ENCODE measurements at regions not wholly inside any gene's neighbourhood (a gene's known extent, or its start where the extent isn't known, plus 50 kb on each side); places are given as distances from the start of the nearest gene placed in this dataset.

GRCh38 chr10:56298941-56299340 is 62.1 kb downstream of the ZWINT start:
- TF ChIP-seq JUND (IDR thresholded peaks at IDR 0.05; ENCODE audit: low read depth): no peak
- no peak for DNase-seq (ENCODE audit: low read depth in 1 of 2, low spot score in 1 of 2)
- in situ Hi-C loops (cut with HindIII; ENCODE audit: low pct_unique_long_range_greater_than_20kb, low sequenced_read_pairs): no loop called here

GRCh38 chr10:56296618-56297017 is 64.4 kb downstream of the ZWINT start:
- DNase-seq (ENCODE audit: low read depth in 1 of 2, low spot score in 1 of 2): peak in 1 of 2 experiments; percentile 10
- in situ Hi-C loops (cut with HindIII; ENCODE audit: low pct_unique_long_range_greater_than_20kb, low sequenced_read_pairs): no loop called here

GRCh38 chr10:56288403-56288802 is 72.7 kb downstream of the ZWINT start:
- no peak for DNase-seq (ENCODE audit: low read depth in 1 of 2, low spot score in 1 of 2)
- in situ Hi-C loops (cut with HindIII; ENCODE audit: low pct_unique_long_range_greater_than_20kb, low sequenced_read_pairs): no loop called here
- no peak for TF ChIP-seq JUND (IDR thresholded peaks at IDR 0.05; ENCODE audit: low read depth)

More at GRCh38 chr10:56296618-56297017, 64.4 kb downstream of the ZWINT start:
- no peak for TF ChIP-seq JUND (IDR thresholded peaks at IDR 0.05; ENCODE audit: low read depth)

DNA sequence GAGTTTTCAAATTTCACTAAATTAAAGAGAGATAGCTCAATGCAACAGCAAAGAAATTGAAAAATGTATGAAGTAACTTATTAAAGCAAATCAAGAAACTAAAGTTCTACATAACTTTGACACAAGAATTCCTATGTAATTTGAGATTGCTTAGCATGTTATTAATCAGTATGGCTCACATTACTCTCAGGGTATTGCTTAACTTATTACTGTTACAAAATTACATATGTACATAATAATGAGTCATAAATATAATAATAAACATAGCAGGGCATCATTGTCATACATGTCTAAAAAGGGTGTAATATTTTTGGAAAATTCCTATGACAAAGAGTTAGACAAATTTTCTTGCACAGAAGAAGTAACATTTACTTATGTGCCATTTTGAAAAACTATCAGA is 75.0 kb downstream of the ZWINT start:
- no peak for DNase-seq (ENCODE audit: low read depth in 1 of 2, low spot score in 1 of 2)
- in situ Hi-C loops (cut with HindIII; ENCODE audit: low pct_unique_long_range_greater_than_20kb, low sequenced_read_pairs): no loop called here

DNA sequence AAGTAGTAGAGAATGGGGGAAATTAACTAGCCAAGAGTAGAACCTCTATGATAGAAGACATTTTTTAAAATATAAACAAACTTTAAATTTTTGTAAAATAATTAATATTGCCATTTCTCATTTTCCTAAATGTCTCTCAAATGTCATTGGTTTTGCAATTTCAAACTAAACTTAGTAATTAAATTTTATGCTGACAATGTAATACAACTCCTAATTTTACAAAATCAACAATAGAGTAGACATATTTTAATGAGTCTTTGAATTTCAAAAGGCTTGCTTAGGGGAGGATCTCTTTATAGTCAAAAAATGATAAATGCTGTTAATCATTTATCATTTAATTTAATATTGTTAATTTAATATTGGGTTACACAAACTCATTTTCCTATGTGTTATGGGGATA is 81.8 kb downstream of the ZWINT start:
- TF ChIP-seq JUND (IDR thresholded peaks at IDR 0.05; ENCODE audit: low read depth): no peak
- DNase-seq (ENCODE audit: low read depth in 1 of 2, low spot score in 1 of 2): no peak
- in situ Hi-C loops (cut with HindIII; ENCODE audit: low pct_unique_long_range_greater_than_20kb, low sequenced_read_pairs): no loop called here

More for the DNA sequence above, 75.0 kb downstream of the ZWINT start:
- TF ChIP-seq JUND (IDR thresholded peaks at IDR 0.05; ENCODE audit: low read depth): no peak

DNA sequence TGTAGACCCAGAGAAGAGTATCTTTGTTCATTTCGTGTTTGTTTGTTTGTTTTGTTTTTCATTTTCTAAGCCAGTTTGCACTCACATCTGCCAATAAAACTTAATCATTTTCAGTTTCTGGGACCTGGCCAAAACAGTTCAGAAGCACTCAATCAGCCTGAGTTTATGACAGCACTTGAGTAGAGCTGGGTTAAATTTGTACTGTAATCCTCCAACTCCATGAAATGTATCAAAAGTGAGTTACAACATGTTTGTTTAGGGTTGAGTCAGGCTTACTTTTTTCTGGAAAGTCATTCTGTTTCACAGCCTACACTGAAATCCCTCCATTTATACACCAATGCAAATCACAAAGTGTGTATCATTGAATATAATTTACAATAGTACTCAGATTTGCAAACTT is 91.9 kb downstream of the ZWINT start:
- no peak for DNase-seq (ENCODE audit: low read depth in 1 of 2, low spot score in 1 of 2)
- in situ Hi-C loops (cut with HindIII; ENCODE audit: low pct_unique_long_range_greater_than_20kb, low sequenced_read_pairs): no loop called here

GRCh38 chr10:56266120-56266519 is 94.9 kb downstream of the ZWINT start:
- no peak for DNase-seq (ENCODE audit: low read depth in 1 of 2, low spot score in 1 of 2)
- in situ Hi-C loops (cut with HindIII; ENCODE audit: low pct_unique_long_range_greater_than_20kb, low sequenced_read_pairs): no loop called here
- no peak for TF ChIP-seq JUND (IDR thresholded peaks at IDR 0.05; ENCODE audit: low read depth)

More for the DNA sequence above, 91.9 kb downstream of the ZWINT start:
- no peak for TF ChIP-seq JUND (IDR thresholded peaks at IDR 0.05; ENCODE audit: low read depth)

- no peak for TF ChIP-seq JUND (IDR thresholded peaks at IDR 0.05; ENCODE audit: low read depth)
- no peak for DNase-seq (ENCODE audit: low read depth in 1 of 2, low spot score in 1 of 2)
- in situ Hi-C loops (cut with HindIII; ENCODE audit: low pct_unique_long_range_greater_than_20kb, low sequenced_read_pairs): no loop called here
These were observed 102.1 kb downstream of the ZWINT start for GRCh38 chr10:56258991-56259390.

- in situ Hi-C loops (cut with HindIII; ENCODE audit: low pct_unique_long_range_greater_than_20kb, low sequenced_read_pairs): no loop called here
- DNase-seq (ENCODE audit: low read depth in 1 of 2, low spot score in 1 of 2): no peak
- no peak for TF ChIP-seq JUND (IDR thresholded peaks at IDR 0.05; ENCODE audit: low read depth)
These were observed 102.7 kb downstream of the ZWINT start for GRCh38 chr10:56258378-56258777.

- in situ Hi-C loops (cut with HindIII; ENCODE audit: low pct_unique_long_range_greater_than_20kb, low sequenced_read_pairs): no loop called here
- no peak for TF ChIP-seq JUND (IDR thresholded peaks at IDR 0.05; ENCODE audit: low read depth)
- no peak for DNase-seq (ENCODE audit: low read depth in 1 of 2, low spot score in 1 of 2)
These were observed 105.8 kb downstream of the ZWINT start for GRCh38 chr10:56255298-56255697.

GRCh38 chr10:56240471-56240870 is 120.6 kb downstream of the ZWINT start:
- no peak for TF ChIP-seq JUND (IDR thresholded peaks at IDR 0.05; ENCODE audit: low read depth)
- in situ Hi-C loops (cut with HindIII; ENCODE audit: low pct_unique_long_range_greater_than_20kb, low sequenced_read_pairs): no loop called here
- peak in 1 of 2 experiments; percentile 30 for DNase-seq (ENCODE audit: low read depth in 1 of 2, low spot score in 1 of 2)

GRCh38 chr10:56231436-56231835 is 129.6 kb downstream of the ZWINT start:
- in situ Hi-C loops (cut with HindIII; ENCODE audit: low pct_unique_long_range_greater_than_20kb, low sequenced_read_pairs): no loop called here
- peak; percentile 93 for TF ChIP-seq JUND (IDR thresholded peaks at IDR 0.05; ENCODE audit: low read depth)
- DNase-seq (ENCODE audit: low read depth in 1 of 2, low spot score in 1 of 2): peak; percentile 16 to 91

- in situ Hi-C loops (cut with HindIII; ENCODE audit: low pct_unique_long_range_greater_than_20kb, low sequenced_read_pairs): no loop called here
- TF ChIP-seq JUND (IDR thresholded peaks at IDR 0.05; ENCODE audit: low read depth): no peak
These were observed 138.8 kb downstream of the ZWINT start for GRCh38 chr10:56222237-56222636.

DNA sequence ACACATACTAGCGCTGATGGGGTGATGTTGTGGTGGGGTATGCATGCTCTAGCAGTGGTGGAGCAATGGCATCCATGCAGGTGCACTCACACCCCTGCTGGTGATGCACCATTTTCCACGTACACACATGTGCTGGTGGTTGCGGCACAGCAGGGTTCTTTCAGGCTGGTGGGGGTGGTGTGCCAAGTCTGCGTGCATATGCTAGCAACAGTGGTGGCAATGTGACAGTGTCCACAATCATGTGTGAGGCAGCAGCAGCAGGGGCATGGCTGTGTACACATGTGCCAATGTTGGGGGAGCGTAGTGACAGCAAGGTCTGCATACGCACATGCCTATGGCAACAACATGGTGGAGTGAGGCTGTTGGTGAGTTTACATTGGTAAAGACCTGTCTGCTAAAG is 148.1 kb downstream of the ZWINT start:
- in situ Hi-C loops (cut with HindIII; ENCODE audit: low pct_unique_long_range_greater_than_20kb, low sequenced_read_pairs): no loop called here
- TF ChIP-seq JUND (IDR thresholded peaks at IDR 0.05; ENCODE audit: low read depth): no peak
- no peak for DNase-seq (ENCODE audit: low read depth in 1 of 2, low spot score in 1 of 2)

More at GRCh38 chr10:56222237-56222636, 138.8 kb downstream of the ZWINT start:
- no peak for DNase-seq (ENCODE audit: low read depth in 1 of 2, low spot score in 1 of 2)
